NAMALWA (cell line): ENCODE measurements at regions not wholly inside any gene's neighbourhood (a gene's known extent, or its start where the extent isn't known, plus 50 kb on each side); places are given as distances from the start of the nearest gene placed in this dataset.

Source experiments
- DNase-seq: peaks from one replicate; pipeline ENCODE4 v3.0.0-alpha.2; 2015; ENCODE audit warnings: low spot score

DNA sequence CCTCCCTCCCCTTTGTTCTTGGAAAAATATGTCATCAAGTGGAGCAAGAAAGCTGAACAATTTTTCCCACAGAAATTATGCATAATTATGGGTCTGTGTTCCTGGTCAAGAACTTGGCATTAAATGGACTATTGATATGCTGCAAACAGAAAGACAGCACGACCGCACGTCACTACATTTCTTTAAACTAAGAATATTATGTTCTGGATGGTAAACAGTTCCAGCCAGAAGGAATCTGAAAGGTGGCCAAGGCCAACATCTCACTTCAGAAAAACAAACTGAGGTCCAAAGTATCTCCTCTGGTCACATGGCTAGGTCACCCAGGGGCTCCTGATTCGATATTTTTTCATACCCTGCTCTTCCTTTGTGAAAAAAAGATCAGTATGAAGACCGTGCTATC, 173.3 kb upstream of the GAS1 start:
- DNase-seq: no peak

DNA sequence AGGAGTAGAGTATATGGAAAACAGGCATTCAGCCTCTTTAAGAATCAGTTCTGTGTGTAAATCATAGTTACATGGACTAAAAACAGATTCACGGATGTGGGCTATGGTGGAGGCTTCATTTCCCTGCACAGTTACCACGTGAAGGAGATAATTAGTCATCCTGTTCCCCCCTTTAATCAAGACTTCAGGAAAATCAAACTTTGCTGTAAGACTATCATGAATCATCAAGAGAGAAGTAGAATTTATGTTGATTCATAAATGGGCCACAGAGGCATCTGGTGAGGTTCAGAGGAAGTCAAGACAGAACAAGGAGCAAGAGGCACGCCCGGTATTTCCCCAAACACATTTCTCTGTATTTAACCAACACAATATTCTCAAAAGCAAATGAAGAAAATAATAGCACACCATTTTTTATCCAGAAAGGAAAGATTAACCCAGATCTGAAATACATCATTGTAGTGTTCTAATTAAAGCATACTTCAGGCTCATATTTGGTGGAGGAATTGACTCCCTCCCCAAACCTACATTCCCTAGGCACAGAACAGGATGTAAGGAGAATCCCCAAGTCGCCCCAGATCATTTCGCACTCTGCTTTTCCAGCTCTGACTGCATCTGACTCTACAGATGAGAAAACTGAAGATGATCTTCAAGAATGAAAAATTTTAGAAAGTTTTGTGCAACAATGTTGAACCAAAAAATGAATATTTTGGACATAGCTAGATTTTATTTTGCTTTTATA, 175.8 kb upstream of the GAS1 start:
- no peak for DNase-seq

DNA sequence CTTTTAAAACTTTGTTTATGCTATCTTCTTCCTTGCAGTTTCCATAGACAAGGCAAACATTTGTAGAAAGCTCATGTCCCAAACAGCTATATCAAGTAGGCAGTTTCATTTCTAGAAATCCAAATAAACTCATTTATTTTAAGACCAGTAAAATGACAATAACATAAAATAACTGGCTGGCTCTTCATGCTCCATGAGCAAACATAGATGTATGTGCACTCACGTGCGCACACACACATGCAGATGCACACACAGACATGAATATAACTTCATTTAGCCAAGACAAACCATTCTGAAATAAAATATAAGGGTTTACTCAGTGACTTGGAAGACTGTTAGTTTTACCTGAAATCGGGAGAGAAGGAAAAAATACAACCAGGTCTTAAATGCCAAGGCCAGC, 176.5 kb upstream of the GAS1 start:
- no peak for DNase-seq

DNA sequence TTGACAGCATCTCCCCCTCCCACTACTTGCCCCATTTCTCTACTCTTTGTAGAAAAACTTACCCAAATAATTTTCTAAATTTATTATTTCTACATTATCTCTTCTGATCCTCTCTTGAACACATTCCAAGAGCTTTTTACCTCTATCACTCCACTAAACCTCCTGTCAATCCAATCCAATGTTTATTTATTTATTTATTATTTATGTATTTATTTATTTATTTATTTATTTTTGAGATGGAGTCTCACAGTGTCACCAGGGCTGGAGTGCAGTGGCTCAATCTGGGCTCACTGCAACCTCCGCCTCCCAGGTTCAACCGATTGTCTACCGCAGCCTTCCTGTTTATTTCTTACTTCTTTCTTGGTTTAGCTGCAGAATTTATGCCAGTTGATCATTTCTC, 178.5 kb upstream of the GAS1 start:
- no peak for DNase-seq

DNA sequence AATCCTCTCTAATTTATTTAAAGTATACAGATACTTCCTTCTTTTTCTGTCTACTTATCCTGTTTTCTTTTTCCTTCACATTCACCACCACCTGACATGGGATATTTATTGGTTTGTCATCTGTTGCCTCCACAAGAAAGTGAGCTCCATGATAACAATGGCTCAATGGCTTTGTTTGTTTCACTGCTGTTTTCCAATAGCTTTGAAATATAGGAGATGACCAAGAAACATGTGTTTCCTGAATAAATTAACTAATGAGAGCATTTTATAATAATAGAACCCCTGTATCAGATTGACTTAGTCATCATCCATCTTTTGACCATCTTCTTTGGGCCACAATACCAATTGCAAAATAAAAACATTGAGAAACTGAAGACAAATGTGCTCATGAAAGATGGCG, 180.2 kb upstream of the GAS1 start:
- DNase-seq: no peak

DNA sequence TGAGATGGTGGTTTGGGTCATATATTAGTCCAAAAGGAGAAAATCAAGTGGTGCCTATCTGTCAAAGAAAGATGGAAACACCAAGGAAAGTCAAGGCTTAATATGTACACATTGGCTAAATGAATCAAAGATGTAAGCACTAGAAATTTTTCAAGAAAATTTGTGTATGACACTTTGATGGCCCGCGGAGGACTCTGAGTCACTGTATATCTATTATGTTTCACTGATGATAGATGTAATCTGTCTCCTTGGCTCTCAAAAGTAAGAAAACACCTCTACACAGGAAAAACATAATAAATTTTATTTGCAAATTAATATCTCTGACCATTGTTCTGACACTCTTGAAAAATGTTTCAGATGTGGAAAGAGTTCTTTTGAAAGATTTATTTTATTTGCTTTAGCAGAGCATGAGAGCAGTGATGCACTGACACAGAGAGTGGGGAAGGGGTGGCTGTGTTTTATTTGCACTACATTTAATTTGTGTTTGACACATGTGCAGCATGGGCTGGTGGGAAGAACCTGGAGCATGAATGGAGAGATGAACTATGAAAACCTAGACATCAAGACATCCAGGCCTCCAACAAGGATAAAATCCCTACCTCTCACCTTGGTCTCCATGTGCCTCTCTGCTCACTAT, 180.8 kb upstream of the GAS1 start:
- no peak for DNase-seq

DNA sequence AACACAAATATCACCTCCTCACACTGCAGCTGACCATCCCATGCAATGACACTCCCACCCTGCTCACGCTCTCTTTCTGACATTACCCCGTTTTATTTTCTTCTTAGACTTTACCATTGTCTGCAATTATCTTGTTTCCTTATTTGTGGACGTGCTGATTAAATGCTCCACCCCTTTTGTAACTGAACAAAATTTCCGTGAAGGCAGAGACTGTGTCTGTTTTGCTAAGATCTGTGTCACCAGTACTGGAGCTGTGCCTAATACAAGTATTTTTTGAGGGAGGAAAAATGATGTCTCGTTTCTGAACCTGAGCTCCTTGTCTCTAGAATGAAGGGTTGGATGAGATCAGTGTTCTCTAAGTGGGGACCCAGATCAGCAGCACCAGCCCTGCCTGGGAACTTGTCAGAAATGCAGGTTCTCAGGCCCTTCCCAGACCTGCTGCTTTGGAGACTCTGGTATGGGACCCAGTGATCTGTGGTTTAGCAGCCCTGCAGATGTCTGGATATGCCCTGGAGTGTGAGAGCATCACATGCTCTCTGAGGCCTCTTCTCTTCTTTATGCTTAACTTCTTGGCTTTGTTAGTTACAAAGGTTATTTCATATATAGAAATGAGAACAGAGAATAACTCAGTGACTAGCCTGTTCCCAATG, 181.7 kb upstream of the GAS1 start:
- no peak for DNase-seq

DNA sequence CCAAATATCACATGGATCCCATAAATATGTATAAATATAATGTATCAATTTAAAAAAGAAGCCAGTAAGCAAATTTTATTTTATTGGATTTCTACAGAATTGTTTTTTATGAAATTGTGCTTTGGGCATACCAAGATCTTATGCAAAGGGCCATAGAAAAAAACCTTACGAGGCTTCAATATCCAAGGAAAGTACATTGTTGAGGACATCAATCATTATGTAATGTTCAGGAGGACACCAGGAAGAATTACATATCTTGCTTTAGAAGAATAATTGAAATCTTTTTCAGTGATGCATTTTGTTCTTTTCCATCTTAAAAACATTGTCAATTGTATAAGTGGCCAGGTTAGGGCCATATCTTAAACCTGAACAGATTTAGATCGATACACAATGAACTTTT, 187.8 kb upstream of the GAS1 start:
- DNase-seq: no peak

DNA sequence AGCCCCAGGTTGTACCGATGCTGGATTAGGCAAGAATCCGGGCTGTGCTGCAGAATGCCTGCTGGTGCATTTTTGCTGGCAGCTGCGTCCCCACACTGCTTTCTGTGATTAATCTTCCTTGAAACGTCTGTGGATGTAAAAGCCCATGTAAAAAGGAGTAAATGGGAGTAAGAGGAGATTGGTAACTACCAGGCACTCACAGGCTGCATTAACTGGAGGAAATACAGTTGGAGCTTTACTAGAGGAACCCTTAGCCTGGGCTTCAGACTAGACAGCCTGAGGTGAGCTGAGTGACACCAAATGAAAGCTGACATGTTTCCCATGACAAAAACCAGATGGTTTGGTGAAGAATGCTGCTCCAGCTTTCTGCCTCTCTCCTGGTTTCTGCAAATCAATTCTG, 190.4 kb upstream of the GAS1 start:
- no peak for DNase-seq

DNA sequence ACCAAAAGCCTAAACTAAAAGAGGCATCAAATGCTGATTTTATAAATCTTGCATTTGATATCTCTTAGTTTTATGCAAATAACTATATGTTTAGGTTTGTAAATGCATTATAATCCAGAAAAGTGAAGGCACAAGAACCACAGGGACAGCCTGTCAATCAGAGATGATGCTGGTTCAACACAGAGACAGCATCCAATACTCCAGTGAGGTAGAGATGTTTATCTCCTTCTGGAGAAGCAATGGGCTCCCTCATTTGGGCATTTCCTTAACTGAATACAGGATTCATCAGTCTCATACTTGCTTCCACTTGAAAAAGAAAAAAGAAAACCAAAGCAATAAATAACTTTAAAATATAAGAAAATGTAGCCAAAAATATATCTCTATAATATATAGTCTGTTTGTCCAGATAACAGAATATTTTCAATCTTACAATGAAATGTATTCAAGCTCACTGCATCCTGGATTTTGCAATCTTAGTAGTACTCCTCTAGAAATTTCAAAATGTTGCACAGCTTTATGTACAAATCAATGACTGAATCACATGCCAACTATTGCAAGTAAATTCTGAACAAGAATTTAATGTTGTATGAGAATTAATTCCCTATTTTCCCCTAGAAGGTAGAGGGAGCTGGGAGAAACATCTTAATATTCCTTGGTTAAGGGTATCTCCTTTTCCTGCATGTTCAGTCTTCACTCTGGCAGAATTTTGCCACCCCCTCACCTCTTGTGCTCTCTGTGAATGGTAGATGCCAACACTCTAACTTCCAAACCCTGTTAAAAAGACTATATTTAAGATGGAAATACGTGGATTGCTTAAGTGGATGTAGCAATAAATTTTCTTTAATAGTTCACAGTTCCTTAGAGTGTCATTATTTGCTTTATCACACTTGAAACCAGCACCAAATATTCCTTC, 191.1 kb upstream of the GAS1 start:
- no peak for DNase-seq

DNA sequence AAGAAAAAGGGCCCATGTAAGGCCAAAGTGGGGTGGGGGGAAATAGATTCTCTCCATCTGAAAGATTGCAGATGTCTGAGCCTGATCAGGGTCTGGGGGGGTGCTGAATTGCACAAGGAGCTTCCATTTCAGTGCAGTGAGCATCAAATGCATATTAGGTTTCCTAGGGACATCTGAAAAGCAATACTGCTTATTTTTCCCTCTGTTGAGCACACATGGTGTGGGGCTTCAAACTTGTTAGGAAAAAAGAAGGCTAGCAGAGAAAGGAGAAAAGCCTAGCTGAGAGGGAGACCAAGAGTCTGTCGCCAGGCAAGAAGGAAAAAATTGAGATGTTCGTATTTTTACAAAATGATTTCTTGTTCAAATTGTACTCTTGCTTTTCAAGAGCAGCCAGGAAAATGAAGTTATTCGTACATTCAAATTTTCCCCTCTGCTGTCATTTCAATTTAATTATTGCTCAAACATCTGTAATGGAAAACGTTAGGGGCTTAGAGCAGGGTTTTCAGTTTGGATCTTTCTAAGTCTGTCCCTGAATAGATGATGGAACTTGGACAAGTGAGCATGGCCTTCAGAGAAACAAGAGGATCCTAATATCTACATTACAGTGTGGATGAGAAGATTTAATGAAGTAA, 191.9 kb upstream of the GAS1 start:
- DNase-seq: no peak

DNA sequence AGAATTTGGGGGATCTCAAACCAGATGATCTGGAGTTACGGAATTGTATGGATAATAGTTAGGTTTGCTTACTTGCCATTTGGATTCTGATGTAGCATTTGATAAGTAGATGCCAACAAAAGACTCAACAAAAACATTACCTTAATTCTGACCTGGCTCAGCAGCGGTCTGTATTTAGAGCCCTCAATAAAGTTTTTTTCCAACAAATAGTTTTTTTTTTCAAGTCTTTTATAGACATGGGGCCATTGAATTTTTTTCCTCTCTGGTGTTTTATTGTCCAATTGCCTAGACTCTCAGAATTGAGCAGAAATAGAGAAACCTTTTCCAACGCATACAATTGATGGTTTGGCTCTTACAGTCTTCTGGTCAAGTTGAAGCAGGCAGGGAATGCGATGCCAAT, 192.8 kb upstream of the GAS1 start:
- no peak for DNase-seq

DNA sequence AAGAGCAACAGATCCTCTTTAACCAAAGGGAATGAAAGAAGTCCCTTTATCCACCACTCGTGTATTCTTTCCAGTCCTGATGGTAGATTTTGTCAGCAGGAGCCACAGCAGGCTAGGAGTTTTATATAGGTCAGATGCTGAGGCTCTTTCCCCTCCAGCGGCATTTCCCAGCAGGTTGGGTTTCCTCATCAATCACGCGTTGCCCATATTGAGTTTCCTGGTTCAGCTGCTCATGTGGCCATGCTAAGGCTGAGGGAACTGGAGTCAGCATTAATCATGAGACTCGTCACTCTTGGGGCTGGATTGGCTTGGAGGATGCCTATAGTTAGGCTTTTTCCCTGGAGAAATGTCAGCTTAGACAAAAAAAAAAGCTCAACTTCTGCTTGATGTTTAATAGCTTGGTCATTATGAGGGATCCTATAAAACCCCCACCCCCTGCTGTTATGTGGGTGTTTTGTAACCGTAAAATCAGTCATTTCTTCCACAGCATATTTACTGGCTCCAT, 193.4 kb upstream of the GAS1 start:
- no peak for DNase-seq

DNA sequence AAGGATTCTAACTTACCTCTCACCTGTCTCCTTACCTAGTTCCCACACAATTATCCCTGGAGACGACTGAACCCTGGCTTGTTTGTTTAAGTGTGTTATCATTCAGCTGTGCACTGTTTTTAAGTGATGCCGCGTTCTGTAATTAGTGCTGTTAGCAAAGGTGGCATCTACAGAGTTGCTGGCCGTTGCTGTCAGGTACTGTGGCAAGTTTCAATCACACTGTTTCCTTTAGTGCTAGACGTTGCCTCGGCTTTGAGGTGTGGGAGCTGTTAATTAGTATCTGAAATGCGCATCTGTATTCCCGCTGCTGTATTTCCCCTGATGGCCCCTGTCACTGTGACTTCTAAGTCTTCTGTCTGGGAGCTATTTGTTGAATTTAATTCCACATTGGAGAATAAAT, 193.8 kb upstream of the GAS1 start:
- no peak for DNase-seq

DNA sequence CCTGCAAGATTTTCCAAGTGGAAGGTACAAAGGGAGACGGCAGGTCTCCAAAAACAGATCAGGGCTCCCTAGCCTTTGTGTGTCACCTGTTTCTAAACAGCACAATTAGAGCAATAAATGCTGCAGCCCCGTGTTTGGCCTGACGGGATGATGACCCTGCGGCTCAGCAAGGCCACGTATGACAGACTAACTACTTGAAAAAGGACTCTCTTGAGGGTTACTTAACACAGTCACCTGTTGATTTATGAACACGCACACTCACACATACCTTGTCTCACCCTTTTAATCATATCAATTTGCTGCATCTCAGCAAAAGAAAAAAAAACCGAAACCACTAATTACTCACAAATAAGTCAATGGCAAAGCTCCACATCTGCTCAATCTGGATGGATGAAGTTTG, 199.6 kb upstream of the GAS1 start:
- no peak for DNase-seq

DNA sequence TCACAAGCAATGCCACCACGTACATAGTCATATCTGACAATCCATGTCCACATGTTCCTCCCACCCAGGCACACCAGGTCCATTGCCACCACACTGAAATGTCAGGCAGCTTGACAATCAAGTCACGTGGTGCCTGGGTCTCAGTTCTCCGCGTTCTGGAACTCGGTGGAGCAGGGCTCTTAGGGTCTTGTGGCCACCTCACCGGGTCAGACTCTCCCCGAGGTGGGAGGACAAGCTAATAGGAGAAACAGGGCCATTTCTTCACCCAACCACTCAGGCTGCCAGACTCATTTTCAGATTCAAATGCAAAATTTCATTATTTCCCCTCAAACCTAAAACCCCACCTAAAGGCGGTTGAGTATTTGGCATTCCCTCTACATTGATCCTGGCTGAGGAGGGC, 200.5 kb upstream of the GAS1 start:
- no peak for DNase-seq

DNA sequence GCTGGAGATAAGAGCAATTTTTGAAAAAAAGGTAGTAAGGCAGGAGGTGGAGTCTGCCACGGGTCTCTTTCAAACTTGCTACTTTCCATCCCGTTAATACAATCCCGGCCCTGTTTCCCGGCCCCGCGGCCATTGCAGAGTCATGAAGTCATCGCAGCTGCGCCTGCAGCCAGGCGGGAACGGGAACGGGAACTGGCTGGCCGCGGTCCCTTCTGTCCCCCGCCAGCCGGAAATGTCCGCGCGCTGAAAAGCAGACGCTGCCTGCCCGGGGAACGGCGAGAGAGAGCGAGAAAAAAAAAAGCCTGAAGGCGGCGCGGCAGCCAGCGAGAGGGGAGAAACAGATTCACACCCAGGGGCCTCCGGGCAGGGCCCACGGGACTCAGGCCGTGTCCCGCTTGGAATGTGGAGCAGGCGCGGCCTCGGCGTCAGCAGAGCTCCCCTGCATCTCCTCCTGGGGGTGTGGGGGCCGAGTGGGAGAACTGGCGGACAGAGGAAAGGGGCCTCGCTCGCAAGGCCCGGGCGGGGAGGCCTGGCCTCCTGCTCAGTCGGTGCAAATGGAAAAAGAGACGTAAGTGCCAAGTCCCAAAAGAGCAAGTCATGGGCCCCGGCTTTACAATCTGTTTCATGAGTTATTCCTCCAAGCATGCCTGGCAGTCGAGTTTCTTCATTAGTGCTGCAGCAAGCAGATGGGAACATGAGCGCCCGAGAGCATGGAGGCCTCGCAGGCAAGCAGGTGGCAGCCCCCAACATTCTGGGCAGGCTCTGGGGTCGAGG, 201.2 kb upstream of the GAS1 start:
- DNase-seq: no peak

DNA sequence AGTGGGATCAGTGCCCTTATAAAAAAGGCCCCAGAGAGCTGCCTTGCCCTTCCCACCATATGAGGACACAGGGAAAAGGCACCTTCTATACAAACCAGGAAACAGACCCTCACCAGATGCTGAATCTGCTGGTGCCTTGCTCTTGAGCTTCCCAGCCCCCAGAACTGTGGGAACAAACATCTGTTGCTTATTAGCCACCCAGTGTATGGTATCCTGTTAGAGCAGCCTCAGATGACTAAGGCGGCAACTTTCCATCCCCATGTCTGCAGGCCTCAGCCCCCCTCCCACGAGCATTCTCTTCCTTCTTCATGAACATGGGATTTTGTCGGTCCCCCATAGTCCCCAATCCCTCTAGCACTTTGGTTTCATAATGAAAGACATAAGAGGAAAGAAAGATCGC, 202.5 kb upstream of the GAS1 start:
- DNase-seq: no peak

DNA sequence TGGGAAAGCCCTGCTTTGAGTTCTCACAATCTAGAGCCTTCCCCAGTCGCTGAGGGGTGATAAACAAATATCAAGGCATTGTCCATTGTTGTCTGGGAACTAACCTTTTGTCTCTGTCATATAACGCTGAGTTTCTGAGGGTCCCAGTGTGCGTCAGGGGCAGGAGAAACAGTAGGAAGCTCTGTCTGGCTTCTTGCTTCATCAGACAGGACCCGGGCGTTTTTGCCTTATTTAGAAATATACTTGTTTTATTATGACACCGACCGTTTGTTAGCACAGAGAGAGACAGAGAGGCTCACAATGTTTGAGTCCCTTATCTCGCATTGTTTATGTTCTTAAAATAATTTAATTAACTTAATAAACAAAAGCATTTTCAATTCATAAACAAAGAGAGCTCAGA, 204.9 kb upstream of the GAS1 start:
- DNase-seq: no peak

DNA sequence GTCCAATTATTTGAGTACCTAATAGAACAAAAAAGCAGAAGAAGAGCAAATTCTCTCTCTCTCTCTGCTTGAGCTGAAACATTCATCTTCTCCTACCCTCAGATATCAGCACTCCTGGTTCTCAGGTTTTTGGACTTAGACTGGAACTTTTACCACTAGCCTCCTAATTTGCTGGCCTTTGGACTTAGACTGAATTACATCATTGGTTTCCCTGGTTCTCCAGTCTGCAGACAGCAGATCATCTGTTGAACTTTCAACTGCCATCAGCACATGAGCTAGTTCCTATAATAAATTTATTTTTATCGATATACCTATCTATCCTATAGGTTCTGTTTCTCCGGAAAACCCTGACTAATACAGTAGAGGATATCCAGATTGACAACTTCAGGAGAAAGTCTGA, 208.9 kb upstream of the GAS1 start:
- DNase-seq: no peak

DNA sequence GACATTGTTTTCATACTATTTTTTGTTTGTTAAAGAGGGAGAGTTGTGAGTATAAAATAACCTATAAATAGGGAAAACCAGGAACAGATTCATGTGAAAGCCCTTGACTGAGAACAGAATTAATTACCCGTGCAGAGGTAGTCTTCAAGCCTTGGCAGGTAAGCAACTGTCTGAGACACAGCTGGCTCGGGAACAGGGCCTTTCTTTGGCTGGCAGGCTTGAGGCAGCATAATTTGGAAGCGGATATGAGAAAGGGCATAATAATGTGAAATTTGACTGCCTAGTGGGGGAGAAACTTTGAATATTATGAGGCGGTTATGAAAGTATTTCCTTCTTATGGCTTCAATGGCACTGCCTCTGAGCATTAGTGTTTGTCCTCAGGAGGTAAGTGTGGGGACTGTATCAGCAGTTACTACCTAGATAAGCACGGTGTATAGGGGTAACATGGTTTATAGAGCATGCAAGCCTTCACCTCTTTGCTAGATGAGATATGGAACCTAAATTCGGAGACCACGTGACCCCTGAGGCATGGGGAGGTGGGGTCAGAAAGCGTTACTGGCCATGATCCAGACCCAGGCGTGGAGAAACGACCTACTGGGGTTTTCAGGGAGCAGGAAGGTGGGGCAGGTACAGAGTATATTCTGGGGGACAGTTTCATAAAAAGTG, 210.2 kb upstream of the GAS1 start:
- DNase-seq: no peak
